Large intestine (tissue), 3 donors: ENCODE measurements at regions not wholly inside any gene's neighbourhood (a gene's known extent, or its start where the extent isn't known, plus 50 kb on each side); places are given as distances from the start of the nearest gene placed in this dataset.
"Not testable (repeated sequence)": the region's sequence is repeated elsewhere in the genome, so short reads cannot be mapped to it uniquely, and the experiment has no call there.

Source experiments
- DNase-seq, 2 donors: peaks; one replicate each; pipeline versions ENCODE4 v3.0.0 to v3.0.0-alpha.2; 2013
- H3K27ac ChIP-seq: one replicate; pipeline ENCODE4 v1.5.1; 2013; ENCODE audit warnings: low read length
- H3K27me3 ChIP-seq: 2 replicates; pipeline ENCODE4 v1.6.1; 2013; ENCODE audit warnings: low read length; ENCODE audit not compliant: control insufficient read depth, insufficient read depth
- H3K36me3 ChIP-seq: 2 replicates; pipeline ENCODE4 v1.6.1; 2013; ENCODE audit warnings: low read length; ENCODE audit not compliant: control insufficient read depth, insufficient read depth
- H3K4me1 ChIP-seq: one replicate; pipeline ENCODE4 v1.6.1; 2013; ENCODE audit warnings: low read length; ENCODE audit not compliant: control insufficient read depth, insufficient read depth
- H3K4me3 ChIP-seq: one replicate; pipeline ENCODE4 v1.5.1; 2013; ENCODE audit warnings: low read length
- H3K9me3 ChIP-seq: one replicate; pipeline ENCODE4 v1.6.1; 2013; ENCODE audit warnings: mild to moderate bottlenecking, low read depth, low read length, moderate library complexity; ENCODE audit not compliant: control insufficient read depth
- WGBS: methylation state at CpG from one replicate; pipeline ENCODE4 v1.1.5; 2013; ENCODE audit warnings: low lambda C conversion rate; ENCODE audit not compliant: insufficient coverage; 5-methylcytosine and 5-hydroxymethylcytosine counted together

DNA sequence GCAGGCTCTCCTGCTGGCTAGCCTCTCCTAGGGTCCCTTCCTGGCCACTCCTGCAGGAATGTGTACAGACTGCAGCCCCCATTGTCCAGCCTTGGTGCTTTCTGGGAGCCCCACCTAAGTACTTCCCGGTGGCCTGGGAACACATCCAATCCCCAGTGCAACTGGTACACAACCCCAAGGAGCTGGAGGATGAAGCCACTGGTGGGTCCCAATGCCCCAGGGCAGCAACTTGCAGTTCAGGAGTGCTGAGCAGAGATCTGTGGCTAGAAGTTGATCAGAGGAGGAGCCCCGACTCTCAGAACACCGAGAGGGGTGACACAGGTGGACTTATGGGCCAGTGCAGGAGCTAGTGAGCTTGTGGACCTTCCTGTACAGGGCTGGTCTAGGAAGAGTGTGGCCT, 1093.7 kb upstream of the ACO1 start:
- WGBS: no CpG with 5 or more reads among the region's 3 CpGs
- no peak overlapping the region for H3K4me3 ChIP-seq

DNA sequence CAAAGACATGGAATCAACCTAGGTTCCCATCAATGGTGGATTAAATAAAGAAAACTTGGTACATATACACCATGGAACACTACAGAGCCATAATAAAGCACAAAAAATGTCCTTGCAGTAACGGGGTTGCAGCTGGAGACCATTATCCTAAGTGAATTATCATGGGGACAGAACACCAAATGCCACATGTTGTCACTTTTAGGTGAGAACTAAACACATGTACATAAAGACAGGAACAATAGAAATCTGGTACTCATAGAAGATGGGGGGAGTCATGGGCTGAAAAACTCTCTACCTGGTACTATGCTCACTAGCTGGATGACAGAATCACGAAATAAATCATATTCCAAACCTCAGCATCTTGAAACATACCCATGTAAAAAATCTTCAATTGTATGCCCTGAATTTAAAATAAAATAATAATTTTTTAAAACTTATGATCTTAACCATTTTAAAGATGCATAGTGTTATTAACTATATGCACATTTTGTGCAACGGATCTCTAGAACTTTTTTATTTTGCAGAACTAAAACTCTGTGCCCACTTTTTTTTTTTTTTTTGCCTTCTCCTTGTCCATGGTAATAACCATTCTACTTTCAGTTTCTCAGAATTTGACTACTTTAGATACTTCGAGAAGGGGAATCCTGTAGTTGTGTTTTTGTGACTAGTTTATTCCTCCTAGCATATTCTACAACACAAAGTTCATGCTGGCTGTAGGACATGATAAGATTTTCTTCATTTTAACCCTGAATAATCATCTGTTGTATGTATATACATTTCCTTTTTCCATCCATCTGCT, 1081.6 kb upstream of the ACO1 start:
- H3K4me1 ChIP-seq: no peaks in the 10 kb centered on the region
- H3K27ac ChIP-seq: no peak overlapping the region
- no peak overlapping the region for H3K4me3 ChIP-seq
- H3K36me3 ChIP-seq: no peaks in the 10 kb centered on the region
- 67% methylated on average over 1 of the region's 4 CpGs for WGBS
- H3K9me3 ChIP-seq: no peaks in the 10 kb centered on the region
- no peak for DNase-seq
- no peaks in the 10 kb centered on the region for H3K27me3 ChIP-seq

More for the DNA sequence above, 1093.7 kb upstream of the ACO1 start:
- Histone ChIP-seq H3K27ac (no peak overlapping the region), H3K4me1 (no peaks in the 10 kb centered on the region), H3K27me3 (no peaks in the 10 kb centered on the region), H3K9me3 (no peaks in the 10 kb centered on the region), H3K36me3 (no peaks in the 10 kb centered on the region)
- DNase-seq: no peak

DNA sequence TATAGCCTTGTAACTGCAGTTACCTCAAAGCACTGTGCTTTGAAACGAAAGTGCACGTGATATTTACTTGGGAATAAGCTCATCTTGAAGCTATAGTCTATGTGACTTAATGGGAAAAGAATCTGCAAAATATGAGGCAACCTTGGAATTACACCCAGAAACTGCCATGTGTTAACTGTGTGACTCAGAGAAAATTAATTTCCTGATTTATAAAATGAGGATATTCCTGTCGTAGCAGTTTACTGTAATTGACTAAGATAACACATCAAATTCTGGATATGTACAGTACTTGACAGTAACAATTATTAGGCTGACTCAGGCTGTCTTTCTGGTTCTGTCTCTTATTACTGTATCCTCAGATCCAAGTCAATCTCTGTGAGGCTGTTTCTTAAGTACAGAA, 1079.9 kb upstream of the ACO1 start:
- no peaks in the 10 kb centered on the region for H3K36me3 ChIP-seq
- H3K9me3 ChIP-seq: no peaks in the 10 kb centered on the region
- H3K27me3 ChIP-seq: no peaks in the 10 kb centered on the region
- 83% methylated on average over 1 of the region's 3 CpGs for WGBS
- no peak overlapping the region for H3K27ac ChIP-seq
- H3K4me1 ChIP-seq: no peaks in the 10 kb centered on the region
- no peak for DNase-seq
- H3K4me3 ChIP-seq: no peak overlapping the region

DNA sequence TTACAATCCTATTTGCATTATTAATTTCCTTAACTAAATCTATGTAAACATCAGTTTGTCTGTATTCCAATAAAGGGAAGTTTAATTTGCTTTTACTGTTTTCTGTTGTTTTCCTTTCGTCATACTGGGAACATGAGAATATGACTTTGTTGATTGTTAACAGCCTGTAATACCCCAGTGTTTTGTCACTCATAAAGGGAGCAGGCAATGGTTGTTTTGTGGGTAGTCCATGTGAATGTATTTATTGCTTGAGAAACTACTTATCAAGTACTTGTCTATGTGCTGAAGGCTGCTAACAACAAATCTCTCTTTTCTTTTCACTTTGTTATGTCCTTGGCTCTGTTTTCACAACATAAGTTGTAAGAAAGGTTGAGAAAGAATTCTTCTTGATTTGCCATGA, 1070.2 kb upstream of the ACO1 start:
- Histone ChIP-seq H3K4me3 (no peak overlapping the region), H3K36me3 (no peaks in the 10 kb centered on the region), H3K4me1 (no peaks in the 10 kb centered on the region), H3K27me3 (no peaks in the 10 kb centered on the region), H3K27ac (no peak overlapping the region), H3K9me3 (no peaks in the 10 kb centered on the region)
- no peak for DNase-seq
- WGBS: no CpG with 5 or more reads among the region's 1 CpG

DNA sequence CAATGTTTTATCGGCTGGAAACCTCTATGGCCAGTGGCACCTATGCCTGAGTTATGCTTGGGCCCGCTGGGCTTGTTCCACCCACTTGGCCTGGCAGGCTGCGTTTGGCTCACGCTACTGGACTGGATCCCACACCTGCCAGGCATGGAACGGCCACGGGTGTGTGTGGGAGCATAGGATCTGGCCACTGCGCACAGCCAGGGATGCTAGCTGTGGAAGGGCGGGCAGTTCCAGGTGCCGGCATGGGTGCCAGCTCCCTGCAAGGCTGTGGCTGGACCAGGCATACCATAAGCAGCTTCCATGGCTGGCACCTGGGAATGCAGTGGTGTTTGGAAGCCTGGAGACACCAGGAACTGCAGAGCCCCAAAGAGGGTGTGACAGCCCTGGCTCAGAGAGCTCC, 1063.9 kb upstream of the ACO1 start:
- H3K9me3 ChIP-seq: no peaks in the 10 kb centered on the region
- H3K27me3 ChIP-seq: no peaks in the 10 kb centered on the region
- H3K4me3 ChIP-seq: no peak overlapping the region
- DNase-seq: no peak
- H3K27ac ChIP-seq: no peak overlapping the region
- H3K4me1 ChIP-seq: no peaks in the 10 kb centered on the region
- no CpG with 5 or more reads among the region's 9 CpGs for WGBS
- H3K36me3 ChIP-seq: no peaks in the 10 kb centered on the region

DNA sequence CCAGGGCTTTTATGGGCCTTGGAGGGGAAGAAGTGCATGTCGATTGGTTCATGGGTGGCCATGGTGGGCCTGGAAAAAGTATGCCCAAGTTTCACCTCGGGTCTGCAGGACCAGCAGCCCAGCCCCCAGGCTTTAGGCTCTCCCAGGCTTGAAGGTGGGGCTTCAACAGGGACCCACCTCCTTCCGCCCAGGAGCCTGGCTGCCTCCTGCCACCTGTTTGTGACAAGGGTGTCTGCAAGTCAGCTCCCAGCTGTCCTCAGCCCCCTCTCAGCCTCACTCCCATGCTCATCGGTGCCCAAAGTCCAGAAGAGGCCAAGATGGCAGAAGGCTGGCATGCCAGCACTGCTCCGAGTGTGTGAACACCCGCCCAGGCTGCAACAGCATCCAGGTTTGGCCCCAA, 1063.2 kb upstream of the ACO1 start:
- H3K9me3 ChIP-seq: no peaks in the 10 kb centered on the region
- WGBS: no CpG with 5 or more reads among the region's 6 CpGs
- no peaks in the 10 kb centered on the region for H3K27me3 ChIP-seq
- H3K36me3 ChIP-seq: no peaks in the 10 kb centered on the region
- no peaks in the 10 kb centered on the region for H3K4me1 ChIP-seq
- no peak overlapping the region for H3K27ac ChIP-seq
- no peak for DNase-seq
- no peak overlapping the region for H3K4me3 ChIP-seq

DNA sequence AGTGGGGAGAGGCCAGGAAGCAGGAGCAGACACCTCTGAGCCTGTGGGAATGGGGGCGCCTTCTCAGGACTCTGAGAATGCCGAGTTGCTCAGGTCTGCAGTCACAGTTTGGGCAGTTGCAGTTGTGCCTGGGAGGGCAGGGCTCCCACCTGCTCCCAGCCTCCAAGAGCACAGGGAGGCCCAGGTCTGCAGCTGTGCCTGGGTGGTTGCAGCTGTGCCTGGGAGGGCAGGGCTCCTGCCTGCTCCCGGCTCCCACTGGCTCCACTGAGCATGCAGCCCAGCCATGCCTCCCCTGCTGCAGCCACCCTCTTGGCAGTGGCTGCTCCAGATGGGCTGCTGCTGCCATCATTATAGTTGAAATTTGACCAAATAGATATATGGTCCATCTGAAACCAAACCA, 1062.8 kb upstream of the ACO1 start:
- no peaks in the 10 kb centered on the region for H3K9me3 ChIP-seq
- no peaks in the 10 kb centered on the region for H3K4me1 ChIP-seq
- no peak overlapping the region for H3K27ac ChIP-seq
- no peaks in the 10 kb centered on the region for H3K36me3 ChIP-seq
- no peaks in the 10 kb centered on the region for H3K27me3 ChIP-seq
- no peak overlapping the region for H3K4me3 ChIP-seq
- DNase-seq: no peak
- WGBS: no CpG with 5 or more reads among the region's 3 CpGs

DNA sequence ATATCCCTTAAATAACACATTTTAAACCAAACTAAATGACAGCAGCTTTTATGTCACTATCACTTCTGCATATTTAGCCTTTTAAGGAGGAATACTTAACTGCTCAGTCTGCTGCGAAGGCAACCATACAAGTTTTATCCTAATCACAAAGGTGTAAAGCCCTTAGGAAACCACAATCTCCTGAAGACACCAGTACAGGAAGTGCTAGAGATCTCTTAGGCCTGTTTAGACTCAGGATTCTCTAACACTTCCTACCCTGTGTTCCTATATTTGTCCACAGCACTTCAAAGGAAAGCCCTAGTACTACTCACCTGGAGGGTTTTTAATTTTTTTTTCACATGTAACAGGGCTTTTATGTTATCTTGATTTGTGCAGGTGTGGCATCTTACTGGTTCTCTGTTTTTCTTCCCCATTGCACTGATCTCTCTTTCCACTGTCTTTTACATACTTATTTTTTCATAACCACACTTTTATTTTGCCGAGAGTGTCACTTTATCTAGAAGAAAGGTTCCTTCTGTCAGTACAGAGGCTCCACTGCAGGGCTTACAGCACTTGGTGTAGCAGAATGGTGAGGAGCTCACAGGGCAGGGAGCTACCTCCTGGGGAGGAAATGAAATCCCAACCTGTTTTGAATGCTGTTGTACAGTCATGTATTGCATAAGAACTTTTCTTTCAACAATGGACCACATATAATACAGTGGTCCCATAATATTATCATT, 1060.6 kb upstream of the ACO1 start:
- DNase-seq: no peak
- H3K36me3 ChIP-seq: no peaks in the 10 kb centered on the region
- no peak overlapping the region for H3K4me3 ChIP-seq
- H3K9me3 ChIP-seq: no peaks in the 10 kb centered on the region
- H3K27me3 ChIP-seq: no peaks in the 10 kb centered on the region
- no peak overlapping the region for H3K27ac ChIP-seq
- 60% methylated on average over 1 of the region's 2 CpGs for WGBS
- no peaks in the 10 kb centered on the region for H3K4me1 ChIP-seq

DNA sequence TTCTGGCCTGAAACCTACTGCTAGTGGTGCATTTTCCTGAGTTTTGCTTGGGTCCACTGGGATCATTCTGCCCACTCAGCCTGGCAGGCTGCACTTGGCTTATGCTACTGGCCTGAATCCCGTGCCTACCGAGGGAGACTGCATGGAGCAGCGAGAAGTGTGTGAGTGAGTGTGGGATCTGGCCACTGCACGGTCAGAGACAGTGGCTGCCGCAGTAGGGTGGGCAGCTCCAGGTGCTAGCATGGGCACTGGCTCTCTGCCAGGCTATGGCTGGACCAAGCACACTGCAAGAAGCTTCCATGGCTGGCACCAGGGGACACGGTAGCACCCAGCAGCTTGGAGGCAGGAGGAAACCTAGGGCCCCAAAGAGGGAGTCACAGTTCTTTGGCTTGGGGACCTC, 1058.7 kb upstream of the ACO1 start:
- no peak for DNase-seq
- no peak overlapping the region for H3K4me3 ChIP-seq
- no peaks in the 10 kb centered on the region for H3K9me3 ChIP-seq
- no CpG with 5 or more reads among the region's 6 CpGs for WGBS
- H3K27ac ChIP-seq: no peak overlapping the region
- H3K27me3 ChIP-seq: no peaks in the 10 kb centered on the region
- no peaks in the 10 kb centered on the region for H3K36me3 ChIP-seq
- no peaks in the 10 kb centered on the region for H3K4me1 ChIP-seq

DNA sequence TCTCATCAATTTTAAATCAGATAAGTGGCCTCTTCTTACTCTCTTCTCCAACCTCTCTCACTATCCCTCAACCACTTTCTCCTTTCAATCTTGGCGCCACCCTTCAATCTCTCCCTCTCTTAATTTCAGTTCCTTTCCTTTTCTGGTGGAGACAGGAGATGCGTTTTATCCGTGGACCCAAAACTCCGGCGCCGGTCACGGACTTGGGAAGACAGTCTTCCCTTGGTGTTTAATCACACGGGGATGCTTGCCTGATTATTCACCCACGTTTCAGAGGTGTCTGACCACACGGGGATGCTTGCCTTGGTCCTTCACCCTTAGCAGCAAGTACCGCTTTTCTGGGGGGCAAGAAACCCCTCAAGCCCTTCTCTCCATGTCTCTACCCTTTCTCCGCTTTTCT, 1057.6 kb upstream of the ACO1 start:
- H3K36me3 ChIP-seq, H3K27me3 ChIP-seq, H3K27ac ChIP-seq, H3K4me3 ChIP-seq, DNase-seq, H3K4me1 ChIP-seq, H3K9me3 ChIP-seq: not testable (repeated sequence)
- WGBS: 87% methylated on average over 3 of the region's 12 CpGs
